Lung microvascular endothelial cell (primary cell): ENCODE measurements at regions not wholly inside any gene's neighbourhood (a gene's known extent, or its start where the extent isn't known, plus 50 kb on each side); places are given as distances from the start of the nearest gene placed in this dataset.
A peak's percentile ranks its signal among the peaks of the same experiment; 100 is the strongest.

Experiments used
- DNase-seq, 2 donors: peaks; one replicate each; pipeline versions ENCODE4 v3.0.0 to v3.0.0-alpha.2; 2010; ENCODE audit warnings: low read depth in 2 of 2

DNA sequence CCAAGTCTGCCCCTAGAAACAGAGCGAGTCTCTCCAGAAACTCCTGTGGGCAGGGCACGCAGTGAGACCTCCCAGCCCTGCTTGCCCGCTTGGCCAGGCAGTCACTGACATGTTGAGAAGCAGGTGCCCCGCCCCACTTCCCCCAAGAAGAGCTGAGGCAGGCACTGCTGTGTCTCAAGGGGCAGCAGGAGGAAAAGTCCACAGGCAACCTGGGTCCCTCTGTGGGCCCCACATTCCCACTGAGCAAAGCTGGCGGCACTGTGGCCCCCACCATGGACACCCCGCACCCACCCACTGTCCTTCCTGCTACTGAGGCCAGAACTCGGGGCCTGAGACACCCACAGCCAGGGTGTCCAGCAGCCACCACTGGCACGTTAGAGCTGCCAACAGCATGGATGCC, 137.3 kb upstream of the NKX1-1 start:
- DNase-seq, result no peak

DNA sequence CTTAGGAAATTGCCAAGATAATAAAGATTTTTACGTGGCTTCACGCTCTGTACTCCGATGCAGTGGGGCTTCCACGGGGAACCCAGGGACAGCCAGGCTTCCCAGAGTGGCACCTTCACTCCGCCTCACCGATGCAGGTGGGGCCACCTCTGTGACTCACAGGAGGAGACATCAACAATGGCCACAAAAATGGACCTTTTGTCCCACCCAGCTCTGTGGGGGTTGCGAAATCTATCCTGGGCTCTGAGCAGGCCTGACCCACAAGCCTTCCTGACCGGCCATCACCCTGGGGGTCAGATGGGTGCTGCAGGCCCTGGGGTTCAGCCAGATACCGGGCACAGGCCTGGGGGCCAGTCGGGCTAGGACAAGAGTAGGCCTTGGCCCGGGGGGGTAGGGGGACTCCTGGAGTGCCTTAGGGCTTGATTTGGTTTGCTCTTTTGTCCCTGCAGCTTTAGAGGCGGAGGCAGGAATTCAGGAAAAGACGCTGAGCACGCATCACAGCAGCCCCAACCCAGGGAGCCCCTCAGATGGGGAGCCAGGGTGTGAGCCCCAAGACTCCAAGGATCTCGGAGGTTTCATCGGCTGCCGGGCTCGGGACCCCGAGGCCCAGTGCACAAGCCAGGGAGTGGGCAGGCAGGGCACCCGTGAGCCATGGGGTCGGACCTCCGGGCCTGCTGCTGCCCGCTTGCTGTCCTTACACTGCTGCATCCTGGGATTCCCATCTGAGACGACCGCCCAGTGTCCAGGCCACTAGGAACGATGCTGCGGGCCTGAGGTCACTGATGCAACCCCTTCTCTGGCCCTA, 136.5 kb upstream of the NKX1-1 start:
- DNase-seq, result no peak

DNA sequence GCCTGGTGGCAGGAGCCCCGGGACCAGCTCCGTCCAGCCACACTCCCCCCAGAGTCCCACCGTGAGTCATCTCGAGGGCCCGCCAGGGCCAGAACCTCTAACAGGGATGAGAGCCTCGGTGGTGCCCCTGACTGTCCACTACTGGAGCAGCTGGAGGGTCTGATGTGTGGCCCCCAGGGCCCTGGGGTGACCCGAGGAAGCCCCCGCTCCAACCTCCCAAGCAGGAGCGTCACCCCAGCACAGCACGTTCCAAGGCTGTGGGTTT, 135.9 kb upstream of the NKX1-1 start:
- DNase-seq, result no peak

DNA sequence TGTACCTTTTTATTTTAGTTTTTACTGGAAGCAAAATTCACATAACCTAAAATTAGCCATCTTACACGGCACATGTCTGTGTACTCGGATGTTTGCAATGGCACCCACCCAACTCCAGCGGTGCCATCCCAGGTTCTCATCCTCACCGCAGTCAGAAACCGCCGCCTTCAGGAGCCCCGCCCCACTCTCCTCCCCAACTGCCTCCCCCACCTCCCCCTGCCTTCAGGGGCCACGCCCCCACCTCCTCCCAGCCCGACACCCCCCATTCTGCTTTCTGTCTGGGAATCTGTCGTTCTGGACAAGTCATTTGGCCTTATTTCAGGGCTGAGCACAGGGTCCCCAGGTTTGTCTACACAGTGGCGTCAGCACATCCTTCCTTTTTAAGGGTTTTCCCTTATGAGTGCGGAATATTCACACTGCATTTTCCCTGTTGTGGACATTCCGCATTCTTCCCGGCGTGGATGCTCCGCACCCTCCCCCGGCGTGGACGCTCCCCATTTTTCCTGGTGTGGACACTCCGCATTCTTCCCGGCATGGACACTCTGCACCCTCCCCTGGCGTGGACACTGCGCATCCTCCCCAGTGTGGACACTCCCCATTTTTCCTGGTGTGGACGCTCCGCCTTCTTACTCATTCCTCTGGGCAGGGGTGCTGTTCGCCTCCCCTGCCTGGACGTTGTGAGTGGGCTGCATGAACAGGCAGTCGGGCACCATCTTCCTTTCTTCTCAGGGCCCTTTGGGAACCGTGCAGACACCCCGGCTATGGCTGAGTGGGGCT, 135.4 kb upstream of the NKX1-1 start:
- DNase-seq, result peak in 1 of 2 donors; percentile 95

DNA sequence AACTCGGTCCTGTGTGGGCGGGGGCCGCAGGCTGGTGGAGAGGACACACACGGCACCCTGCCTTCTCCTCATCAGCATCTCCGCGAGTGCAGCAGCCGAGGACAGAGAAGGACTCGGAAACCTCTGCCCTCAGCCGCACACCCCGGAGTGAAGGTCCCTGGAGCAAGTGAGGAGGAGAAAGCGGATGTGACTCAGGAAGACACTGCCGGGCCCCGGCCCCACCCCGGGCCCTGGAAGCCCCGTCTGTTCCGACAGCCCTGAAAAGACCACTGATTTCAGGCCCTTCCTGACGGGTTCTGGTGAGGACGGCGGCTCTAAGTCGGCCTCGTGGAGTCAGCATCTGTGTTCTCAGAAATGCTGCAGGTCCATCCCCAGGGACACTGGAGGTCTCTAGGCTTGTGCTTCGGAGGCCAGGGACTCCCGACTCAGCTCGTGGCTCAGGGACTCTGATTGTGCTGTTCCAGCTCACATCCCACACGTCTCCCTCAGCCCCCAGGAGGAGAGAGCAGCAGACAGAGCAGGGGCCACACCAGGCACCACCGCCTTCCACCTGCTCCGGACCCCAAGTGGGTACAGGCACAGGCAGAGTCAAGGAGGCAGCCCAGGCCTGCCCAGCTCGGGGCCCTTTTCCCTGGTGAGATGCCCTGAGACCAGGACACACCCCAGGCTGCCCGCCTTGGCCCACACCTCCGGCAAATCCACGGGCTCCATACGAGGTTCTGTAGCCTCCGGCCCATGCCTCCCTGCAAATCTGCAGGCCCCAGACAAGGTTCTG, 134.5 kb upstream of the NKX1-1 start:
- DNase-seq, result peak in 1 of 2 donors; percentile 14

DNA sequence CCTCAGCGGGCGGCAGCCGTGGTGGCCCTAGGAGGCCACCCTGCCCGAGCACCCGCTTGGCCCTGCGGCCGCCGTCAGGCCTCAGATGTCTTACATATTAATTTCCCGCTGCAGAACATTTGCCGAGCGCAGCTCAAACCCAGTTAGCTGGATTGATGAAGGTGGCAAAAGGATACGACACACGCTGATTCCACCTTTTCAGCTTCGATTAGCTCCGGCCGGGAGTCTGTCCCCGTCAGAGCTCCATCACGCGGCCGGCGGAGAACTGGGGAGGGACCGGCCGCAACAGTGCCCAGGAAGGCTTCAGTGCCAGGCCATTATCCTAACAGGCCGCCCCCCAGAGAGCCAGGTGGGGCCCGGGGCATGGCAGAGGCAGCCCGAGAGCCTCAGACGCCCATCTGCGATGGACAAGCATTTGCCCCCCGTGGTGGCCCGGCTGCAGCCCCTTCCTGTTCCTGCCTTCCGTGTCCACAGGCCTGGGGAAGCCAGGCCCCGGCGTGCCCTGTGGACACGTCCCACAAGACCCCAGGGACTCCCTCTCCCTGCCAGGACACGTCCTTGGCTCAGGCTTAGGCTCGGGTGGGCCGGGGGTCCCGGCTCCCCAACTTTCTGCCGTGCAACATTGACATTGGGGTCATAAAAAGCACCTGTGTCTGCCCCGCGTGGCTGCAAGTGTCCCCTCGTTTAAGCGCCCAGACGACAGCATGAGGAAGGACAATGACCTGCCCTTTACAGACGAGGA, 133.8 kb upstream of the NKX1-1 start:
- no peak for DNase-seq

DNA sequence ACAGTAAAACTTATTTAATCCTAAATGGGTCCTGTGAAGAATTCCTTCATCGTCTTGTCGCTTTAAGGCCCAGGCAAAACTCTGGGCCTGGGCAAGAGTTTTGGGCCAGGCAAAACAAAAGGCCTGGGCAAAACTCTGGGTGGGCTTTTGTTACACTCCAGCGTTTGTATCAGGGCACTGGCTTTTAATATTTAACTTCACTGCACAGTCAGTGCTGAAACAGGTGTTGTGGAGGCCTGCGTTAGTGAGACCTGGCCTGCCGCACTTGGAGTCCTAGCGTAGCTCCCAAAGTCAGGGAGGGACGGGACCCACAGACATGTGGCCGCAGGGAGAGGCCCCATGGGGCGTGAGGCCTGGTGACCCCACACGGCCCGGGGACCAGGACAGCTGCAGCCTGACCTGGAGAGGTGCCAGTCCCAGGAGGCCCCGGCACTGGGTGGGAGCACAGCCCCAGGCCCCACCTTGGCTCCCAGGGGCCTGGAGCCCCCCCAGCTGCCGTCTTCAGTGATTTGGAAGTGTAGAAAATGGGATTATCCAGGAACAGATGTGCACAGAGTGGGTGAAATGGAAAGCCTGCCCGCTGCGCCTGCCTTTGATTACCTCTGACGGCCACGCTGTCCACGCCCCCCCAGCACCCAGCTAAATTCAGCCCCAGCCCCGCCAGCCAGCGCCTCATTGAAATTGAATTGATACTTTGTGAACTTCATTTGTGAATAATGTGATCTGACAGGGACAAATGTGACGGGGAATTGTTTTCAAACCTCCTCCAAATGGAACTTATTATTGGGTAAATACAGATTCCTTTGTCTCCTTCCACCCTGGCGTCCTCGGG, 132.9 kb upstream of the NKX1-1 start:
- no peak for DNase-seq

DNA sequence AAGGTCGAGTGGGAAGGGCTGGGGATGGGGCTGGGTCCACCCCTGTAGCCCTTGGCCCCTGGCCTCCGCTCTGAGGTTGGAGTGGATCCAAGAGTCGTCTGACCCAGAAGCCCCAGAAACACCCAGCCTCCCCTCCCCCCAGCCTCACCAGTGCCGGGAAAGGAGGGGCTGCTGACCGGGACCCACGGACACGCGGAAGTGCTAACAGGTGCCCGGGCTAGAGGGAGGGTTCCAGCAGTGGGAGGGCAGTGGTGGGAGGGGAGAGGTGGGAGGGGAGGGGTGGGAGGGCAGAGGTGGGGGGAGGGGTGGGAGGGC, 131.8 kb upstream of the NKX1-1 start:
- no peak for DNase-seq

DNA sequence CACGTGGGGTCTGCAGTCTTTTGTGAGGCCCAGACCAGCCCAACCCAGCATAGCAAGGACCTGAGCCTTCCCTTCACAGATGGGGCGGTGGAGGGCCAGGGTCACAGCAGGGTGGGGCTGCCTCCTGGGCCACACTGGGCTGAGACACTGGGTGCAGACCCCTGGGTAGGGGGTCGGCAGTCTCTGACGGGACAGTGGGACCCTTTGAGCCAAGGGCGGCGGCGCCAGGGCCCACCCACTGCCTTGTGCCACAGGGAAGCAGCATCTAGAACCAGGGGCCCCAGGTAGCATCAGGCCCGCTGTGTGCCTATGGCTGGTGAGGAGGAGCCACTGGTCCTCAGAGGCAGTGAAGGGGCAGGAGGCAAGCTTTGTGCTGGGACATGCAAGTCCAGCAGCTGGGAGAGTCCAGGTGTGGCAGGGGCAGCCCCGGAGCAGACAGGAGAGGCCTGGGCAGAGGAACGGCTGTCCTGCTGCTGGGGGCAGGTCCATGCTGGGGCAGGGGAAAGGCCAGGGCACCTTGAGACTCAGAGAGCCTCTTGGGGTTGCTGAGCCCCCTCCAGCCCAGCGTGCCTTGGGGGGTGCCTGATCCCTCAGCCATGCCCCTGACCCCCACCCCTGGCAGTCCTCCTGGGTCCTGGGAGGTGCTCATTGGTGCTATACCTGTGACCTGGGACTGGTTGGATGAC, 131.3 kb upstream of the NKX1-1 start:
- no peak for DNase-seq

DNA sequence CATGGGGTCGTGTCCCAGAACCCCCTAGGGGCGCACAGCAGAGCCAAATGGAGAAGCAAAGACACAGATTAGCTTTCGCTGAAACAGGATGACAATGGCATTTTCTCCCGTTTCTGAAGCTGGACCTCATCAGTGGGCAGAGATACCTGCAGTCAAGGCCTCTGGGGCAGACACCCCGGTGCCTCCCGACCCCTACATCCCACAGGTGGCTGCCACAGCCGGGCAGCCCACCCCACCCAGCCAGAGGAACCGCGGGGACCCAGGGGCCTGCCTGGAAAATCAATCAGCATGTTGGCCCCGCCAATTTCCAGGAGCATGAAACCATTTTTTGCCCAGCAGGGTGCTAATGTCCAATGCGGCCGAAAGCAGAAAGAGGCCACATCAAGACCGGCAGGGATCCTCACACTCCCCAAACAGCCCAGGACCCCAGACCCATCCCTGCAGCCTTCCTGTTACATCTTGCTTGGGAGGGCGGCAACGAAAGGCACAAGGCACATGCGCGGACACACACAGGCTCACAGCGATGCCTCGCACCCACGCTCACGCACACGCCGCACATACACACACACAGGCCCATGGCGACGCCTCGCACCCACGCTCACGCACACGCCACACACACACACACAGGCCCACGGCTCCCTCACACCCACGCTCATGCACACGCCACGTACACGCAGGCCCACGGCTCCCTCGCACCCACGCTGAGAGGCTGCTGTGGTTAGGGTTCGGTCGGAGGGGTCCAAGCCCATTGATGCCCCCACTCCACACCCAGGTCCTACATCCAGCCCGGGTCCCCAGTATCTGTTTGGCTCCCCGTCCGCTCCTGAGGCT, 130.6 kb upstream of the NKX1-1 start:
- no peak for DNase-seq

DNA sequence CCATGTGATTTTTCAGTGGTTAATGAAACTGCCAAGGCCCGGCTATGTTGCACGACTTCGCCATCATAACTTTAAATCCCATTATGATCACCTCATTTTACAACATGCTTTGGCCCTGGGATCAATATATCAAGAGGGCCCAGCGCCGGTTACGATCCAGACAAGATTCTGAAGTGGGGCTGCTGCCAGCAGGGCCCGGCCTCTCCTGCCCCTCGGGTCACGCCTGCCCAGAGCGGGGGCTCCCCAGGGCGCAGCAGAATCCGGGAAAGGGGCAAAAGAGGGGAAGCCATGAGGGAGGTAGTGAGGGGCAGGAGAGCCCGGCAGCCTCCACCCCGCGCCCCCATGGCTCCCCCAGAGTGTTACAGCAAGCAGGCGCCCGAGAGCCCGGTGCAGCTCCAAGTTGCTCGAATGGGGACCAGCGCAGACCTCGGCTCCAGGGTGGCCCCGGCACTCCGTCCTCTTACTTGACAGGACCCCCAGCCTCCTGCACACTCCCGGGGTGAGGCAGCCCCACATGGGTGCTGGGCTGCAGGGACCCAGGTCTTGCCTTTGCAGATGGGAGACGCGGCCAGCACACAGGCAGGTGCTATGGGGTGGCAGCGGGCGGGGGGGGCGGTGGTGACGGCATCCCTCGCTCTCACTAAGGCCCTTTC, 129.8 kb upstream of the NKX1-1 start:
- no peak for DNase-seq

DNA sequence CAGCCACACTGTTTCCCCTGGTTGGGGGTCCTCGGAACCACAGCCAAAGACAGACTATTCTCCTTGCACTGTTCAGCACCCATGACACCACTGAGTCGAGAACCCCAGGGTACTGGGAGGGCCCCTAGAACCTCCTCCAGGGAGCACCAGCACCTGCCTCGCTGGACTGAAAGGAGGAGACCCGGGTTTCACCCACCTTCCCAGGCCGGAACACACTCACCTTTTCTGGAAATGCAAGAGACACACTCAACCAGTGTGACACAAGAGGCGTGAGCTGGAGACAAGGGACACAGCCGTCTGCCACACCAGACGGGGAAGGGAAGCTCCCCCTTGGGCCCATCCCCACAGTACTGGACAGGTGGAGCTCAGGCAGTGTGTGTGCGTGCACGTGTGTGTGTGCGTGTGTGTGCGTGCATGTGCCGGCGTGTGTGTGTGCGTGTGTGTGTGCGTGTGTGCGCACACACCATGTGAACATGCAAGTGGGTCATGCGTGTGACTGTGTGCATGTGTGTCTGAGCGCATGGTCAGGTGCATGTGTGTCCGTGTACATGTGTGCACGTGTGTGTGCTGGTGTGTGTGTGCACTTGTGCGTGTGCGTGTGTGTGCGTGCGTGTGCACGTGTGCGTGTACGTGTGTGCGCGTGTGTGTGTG, 128.8 kb upstream of the NKX1-1 start:
- DNase-seq, result no peak

DNA sequence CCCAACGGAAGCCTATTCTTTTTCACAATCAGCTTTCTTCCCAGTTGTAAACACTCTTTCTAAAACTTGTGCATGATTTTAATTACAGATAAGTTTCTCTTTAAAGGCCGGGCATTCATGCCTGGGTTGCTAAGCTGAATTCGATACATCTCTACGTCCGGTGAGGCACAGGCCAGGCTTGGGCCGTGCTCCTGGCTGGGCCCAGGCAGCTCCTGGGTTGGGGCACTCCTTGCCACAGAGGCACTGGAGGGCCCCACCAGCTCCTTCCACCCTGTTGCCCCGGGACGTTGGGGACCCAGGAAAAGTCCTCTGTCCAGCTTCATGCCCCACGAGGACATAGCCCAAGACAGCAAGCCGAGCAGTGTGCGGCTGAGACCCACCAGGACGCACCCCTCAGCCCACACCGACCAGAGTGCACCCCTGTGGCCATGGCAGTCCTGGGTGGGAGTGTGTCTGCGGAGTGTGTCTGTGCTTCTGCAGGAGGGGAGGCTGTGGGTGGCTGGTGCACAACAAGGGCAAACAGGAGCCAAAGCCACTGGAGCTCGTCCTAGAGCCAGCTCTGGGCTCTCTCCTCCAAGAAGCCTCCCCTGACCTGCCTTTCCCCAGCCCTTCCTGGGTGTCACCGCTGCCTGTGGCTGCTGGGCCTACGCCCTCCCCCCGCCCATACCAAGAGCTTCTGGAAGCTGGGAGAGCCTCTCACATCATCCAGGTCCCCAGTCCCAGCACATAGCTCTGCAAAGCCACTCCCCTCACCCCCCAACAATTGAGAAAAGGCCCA, 128.0 kb upstream of the NKX1-1 start:
- DNase-seq, result no peak

DNA sequence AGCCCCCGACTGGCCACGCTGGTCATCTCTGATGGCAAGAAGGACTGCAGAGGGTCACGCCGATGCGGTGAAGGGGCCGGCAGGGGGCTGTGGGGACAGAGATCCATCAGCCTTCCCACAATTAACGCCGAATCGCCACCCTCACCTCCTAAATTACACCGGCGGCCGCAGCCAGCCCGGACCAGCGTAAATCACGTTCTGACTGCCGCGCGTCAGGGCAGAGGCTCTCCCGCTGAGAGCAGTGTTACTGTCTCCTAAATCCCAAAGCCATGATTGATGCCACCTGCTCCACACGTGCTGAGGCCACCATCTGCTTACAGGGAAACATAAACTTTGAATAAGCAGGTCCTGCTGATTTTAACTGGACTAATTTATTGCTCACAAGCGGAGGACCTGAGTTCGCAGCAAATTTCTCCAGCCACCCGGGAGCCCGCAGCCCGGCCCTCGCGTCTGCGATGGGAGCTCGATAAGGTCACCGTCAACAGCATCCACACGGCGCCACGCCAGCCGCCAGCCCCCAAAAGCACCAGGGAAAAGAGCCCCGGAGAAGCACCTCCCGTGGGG, 127.3 kb upstream of the NKX1-1 start:
- no peak for DNase-seq

DNA sequence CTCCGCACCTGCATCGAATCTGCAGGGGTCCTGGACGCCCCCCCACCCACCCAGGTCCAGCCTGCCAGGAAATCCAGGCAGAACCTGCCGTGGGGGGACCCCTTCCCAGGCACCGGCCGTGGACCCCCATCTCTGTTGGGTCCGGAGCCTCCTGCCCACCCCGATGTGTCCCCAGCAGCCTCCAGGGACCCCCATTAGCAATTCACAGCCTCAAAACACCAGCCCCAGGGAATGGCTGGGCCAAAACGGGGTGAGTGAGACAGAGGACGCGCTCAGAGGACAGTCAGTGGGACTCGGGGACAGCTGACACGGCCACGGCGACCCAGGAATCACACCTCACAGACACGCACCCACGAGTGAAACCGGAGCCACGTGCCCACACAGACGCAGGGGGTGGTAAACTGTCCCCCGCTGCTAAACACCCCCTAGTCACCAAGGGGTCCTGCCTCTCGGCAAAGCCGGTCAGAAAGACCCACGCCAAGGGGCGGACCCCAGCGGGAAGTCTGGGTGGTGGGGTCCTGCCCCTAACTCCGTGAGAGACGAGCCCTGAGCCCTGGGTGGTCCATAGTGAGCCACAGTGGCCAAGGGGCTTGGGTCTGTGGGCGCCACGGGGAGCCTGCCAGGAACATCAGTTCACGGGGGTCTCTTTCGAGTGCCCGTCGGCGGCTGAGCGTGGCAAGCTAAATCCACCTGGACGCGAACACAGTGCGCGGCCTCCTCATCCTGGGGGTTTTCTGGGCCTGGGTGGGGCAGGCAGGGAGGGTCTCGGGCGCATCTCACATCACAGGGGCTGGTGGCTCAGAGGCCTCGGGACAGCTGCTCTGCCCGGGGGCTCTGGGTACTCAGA, 126.5 kb upstream of the NKX1-1 start:
- DNase-seq, result no peak
